H9 (cell line): ENCODE measurements at regions not wholly inside any gene's neighbourhood (a gene's known extent, or its start where the extent isn't known, plus 50 kb on each side); places are given as distances from the start of the nearest gene placed in this dataset.

Experiments used
- DNase-seq: peaks from one replicate; pipeline ENCODE4 v3.0.0-alpha.2; 2017
- H2AFZ ChIP-seq: one replicate; pipeline ENCODE4 v1.6.1; 2013; ENCODE audit warnings: mild to moderate bottlenecking, low read length, control low read depth, moderate library complexity
- H2AK5ac ChIP-seq: 2 replicates; pipeline ENCODE4 v1.6.1; 2013; ENCODE audit warnings: low read length, control low read depth, mixed read lengths; ENCODE audit not compliant: insufficient read length
- H2BK120ac ChIP-seq: one replicate; pipeline ENCODE4 v1.6.1; 2013; ENCODE audit warnings: low read depth, mild to moderate bottlenecking, low read length, control low read depth, inconsistent platforms; ENCODE audit not compliant: poor library complexity, severe bottlenecking
- H2BK12ac ChIP-seq: 2 replicates; pipeline ENCODE4 v1.6.1; 2013; ENCODE audit warnings: low read length, control low read depth, mixed read lengths, low read depth; ENCODE audit not compliant: insufficient read length
- H2BK15ac ChIP-seq: 2 replicates; pipeline ENCODE4 v1.6.1; 2013; ENCODE audit warnings: low read depth, low read length, control low read depth
- H2BK20ac ChIP-seq: one replicate; pipeline ENCODE4 v1.6.1; 2013; ENCODE audit warnings: low read depth, mild to moderate bottlenecking, low read length, control low read depth, inconsistent platforms; ENCODE audit not compliant: poor library complexity, severe bottlenecking
- H2BK5ac ChIP-seq: 2 replicates; pipeline ENCODE4 v1.6.1; 2013; ENCODE audit warnings: low read length, control low read depth, mixed read lengths; ENCODE audit not compliant: insufficient read length
- H3K14ac ChIP-seq: 2 replicates; pipeline ENCODE4 v1.6.1; 2013; ENCODE audit warnings: low read length, control low read depth; ENCODE audit not compliant: insufficient read depth
- H3K18ac ChIP-seq: 2 replicates; pipeline ENCODE4 v1.6.1; 2013; ENCODE audit warnings: low read depth, mild to moderate bottlenecking, mixed read lengths, low read length, control low read depth; ENCODE audit not compliant: insufficient read length
- H3K23ac ChIP-seq: 2 replicates; pipeline ENCODE4 v1.6.1; 2013; ENCODE audit warnings: low read length, control low read depth, mixed read lengths, low read depth; ENCODE audit not compliant: insufficient read length
- H3K23me2 ChIP-seq: 2 replicates; pipeline ENCODE4 v1.6.1; 2013; ENCODE audit warnings: low read depth, mild to moderate bottlenecking, mixed read lengths, low read length, control low read depth; ENCODE audit not compliant: insufficient read length, poor library complexity, severe bottlenecking
- H3K27ac ChIP-seq: 2 replicates; pipeline ENCODE4 v1.5.1; 2013; ENCODE audit warnings: low read length, control low read depth, mixed read lengths, low read depth; ENCODE audit not compliant: insufficient read length
- H3K27me3 ChIP-seq: 2 replicates; pipeline ENCODE4 v1.6.1; 2013; ENCODE audit warnings: low read length, control low read depth, inconsistent platforms; ENCODE audit not compliant: insufficient read depth
- H3K4ac ChIP-seq: 2 replicates; pipeline ENCODE4 v1.6.1; 2013; ENCODE audit warnings: low read depth, mild to moderate bottlenecking, control low read depth, inconsistent platforms, low read length, moderate library complexity
- H3K4me1 ChIP-seq: 2 replicates; pipeline ENCODE4 v1.6.1; 2013; ENCODE audit warnings: low read length, control low read depth, inconsistent platforms; ENCODE audit not compliant: insufficient read depth
- H3K4me2 ChIP-seq: 2 replicates; pipeline ENCODE4 v1.6.1; 2013; ENCODE audit warnings: low read length, control low read depth, mixed read lengths; ENCODE audit not compliant: insufficient read length, insufficient read depth
- H3K56ac ChIP-seq: 2 replicates; pipeline ENCODE4 v1.6.1; 2013; ENCODE audit warnings: low read depth, mild to moderate bottlenecking, mixed read lengths, low read length, control low read depth; ENCODE audit not compliant: insufficient read length
- H3K79me1 ChIP-seq: 2 replicates; pipeline ENCODE4 v1.6.1; 2013; ENCODE audit warnings: low read depth, mild to moderate bottlenecking, moderate library complexity, low read length, control low read depth, inconsistent platforms; ENCODE audit not compliant: insufficient read depth, poor library complexity, severe bottlenecking
- H3K79me2 ChIP-seq: 2 replicates; pipeline ENCODE4 v1.6.1; 2013; ENCODE audit warnings: low read length, control low read depth, inconsistent platforms; ENCODE audit not compliant: insufficient read depth
- H3K9ac ChIP-seq: 2 replicates; pipeline ENCODE4 v1.6.1; 2013; ENCODE audit warnings: low read length, control low read depth, mixed read lengths; ENCODE audit not compliant: insufficient read length; ENCODE audit errors: extremely low read depth
- H3K9me3 ChIP-seq: one replicate; pipeline ENCODE4 v1.6.1; 2013; ENCODE audit warnings: low read depth, low read length, inconsistent platforms; ENCODE audit not compliant: control insufficient read depth
- H3T11ph ChIP-seq: one replicate; pipeline ENCODE4 v1.6.1; 2013; ENCODE audit warnings: mild to moderate bottlenecking, low read length, control low read depth, inconsistent platforms
- H4K20me1 ChIP-seq: one replicate; pipeline ENCODE4 v1.6.1; 2013; ENCODE audit not compliant: control insufficient read depth, insufficient read length, insufficient read depth
- H4K5ac ChIP-seq: 2 replicates; pipeline ENCODE4 v1.6.1; 2013; ENCODE audit warnings: low read depth, mild to moderate bottlenecking, mixed read lengths, low read length, control low read depth; ENCODE audit not compliant: insufficient read length
- H4K8ac ChIP-seq: replicated peaks from 2 replicates; pipeline ENCODE4 v1.6.1; 2013; ENCODE audit warnings: low read length, control low read depth, mixed read lengths, low read depth; ENCODE audit not compliant: insufficient read length
- H4K91ac ChIP-seq: 2 replicates; pipeline ENCODE4 v1.6.1; 2013; ENCODE audit warnings: low read depth, mild to moderate bottlenecking, moderate library complexity, mixed read lengths, low read length, control low read depth; ENCODE audit not compliant: insufficient read length
- H3K27ac Mint-ChIP-seq, 3 experiments: 2 replicates in 2 of 3; 3 replicates in 1 of 3; pipeline ENCODE4 v1.8.0; 2020 to 2021; ENCODE audit warnings: mixed read lengths in 3 of 3, mild to moderate bottlenecking in 1 of 3, moderate library complexity in 1 of 3
- H3K27me3 Mint-ChIP-seq: 2 replicates; pipeline ENCODE4 v1.8.0; 2021; ENCODE audit warnings: low read depth, mild to moderate bottlenecking, moderate library complexity, mixed read lengths
- H3K36me3 Mint-ChIP-seq, 3 experiments: 2 replicates in 2 of 3; 3 replicates in 1 of 3; pipeline ENCODE4 v1.8.0; 2020 to 2021; ENCODE audit warnings: low read depth in 3 of 3, mixed read lengths in 3 of 3; ENCODE audit not compliant: insufficient read depth in 1 of 3
- H3K4me1 Mint-ChIP-seq, 2 experiments: 2 replicates each; pipeline ENCODE4 v1.8.0; 2020; ENCODE audit warnings: mixed read lengths in 2 of 2
- H3K4me3 Mint-ChIP-seq, 2 experiments: 2 replicates in 1 of 2; 3 replicates in 1 of 2; pipeline ENCODE4 v1.8.0; 2020 to 2021; ENCODE audit warnings: mild to moderate bottlenecking in 2 of 2, mixed read lengths in 2 of 2, moderate library complexity in 1 of 2
- H3K9me3 Mint-ChIP-seq, 2 experiments: 2 replicates in 1 of 2; 3 replicates in 1 of 2; pipeline ENCODE4 v1.8.0; 2020; ENCODE audit warnings: mild to moderate bottlenecking in 2 of 2, mixed read lengths in 2 of 2, moderate library complexity in 1 of 2
- CTCF ChIP-seq: fragments of 200-600 bp; sonication (generic); conservative IDR thresholded peaks from 3 replicates; pipeline ENCODE4 v1.8.0; 2021; ENCODE audit warnings: antibody characterized with exemption, mild to moderate bottlenecking
- WGBS: extraction: QIAGEN DNeasy Blood & Tissue Kit; methylation state at CpG from one replicate; pipeline ENCODE4 v1.1.7; 2013; ENCODE audit warnings: missing lambda C conversion rate, low lambda C conversion rate, mixed read lengths; ENCODE audit not compliant: insufficient read length; ENCODE audit errors: extremely low coverage; 5-methylcytosine and 5-hydroxymethylcytosine counted together

GRCh38 chr9:86721843-86722705, 225.2 kb downstream of the GAS1 start:
- Histone ChIP-seq H2BK12ac (no peak overlapping the region), H3K18ac (no peak overlapping the region), H4K91ac (no peak overlapping the region), H3K27ac (no peak overlapping the region), H3K23ac (no peak overlapping the region), H2BK120ac (no peak overlapping the region), H3K79me2 (no peaks in the 10 kb centered on the region), H3K14ac (no peak overlapping the region), H4K8ac (no peak overlapping the region), H3T11ph (no peak overlapping the region), H3K4me1 (peaks cover 4% of the 10 kb centered on the region; the same call in 1 of the 2 replicates), H3K4me2 (no peak overlapping the region), H2BK20ac (no peak overlapping the region), H3K9me3 (no peaks in the 10 kb centered on the region), H3K79me1 (no peaks in the 10 kb centered on the region), H2BK5ac (no peak overlapping the region), H3K56ac (no peak overlapping the region), H3K4ac (no peak overlapping the region), H4K5ac (no peak overlapping the region), H2AFZ (no peak overlapping the region), H2AK5ac (no peak overlapping the region), H3K27me3 (no peaks in the 10 kb centered on the region), H2BK15ac (no peak overlapping the region), H3K9ac (no peak overlapping the region), H4K20me1 (no peaks in the 10 kb centered on the region), H3K23me2 (no peaks in the 10 kb centered on the region)
- Mint-ChIP-seq H3K27ac (peak overlapping the region in 2 of 3 experiments; percentile 44 to 45; a peak in 3 of 7 replicates), H3K4me3 (no peak overlapping the region), H3K36me3 (no peaks in the 10 kb centered on the region), H3K27me3 (no peaks in the 10 kb centered on the region), H3K4me1 (peaks cover 13 to 20% of the 10 kb centered on the region in 2 experiments), H3K9me3 (no peaks in the 10 kb centered on the region)
- no peak for TF ChIP-seq CTCF
- WGBS, result no CpG with 5 or more reads among the region's 5 CpGs
- no peak for DNase-seq
